ENCODE measurements at regions not wholly inside any gene's neighbourhood (a gene's known extent, or its start where the extent isn't known, plus 50 kb on each side); places are given as distances from the start of the nearest gene placed in this dataset.

GRCh38 chr3:178405531-178405930 lies 130.7 kb upstream of the KCNMB2 start:
- TF ChIP-seq MYC (IDR thresholded peaks at IDR 0.05; ENCODE audit: low read depth, low read length) (no peak), CTCF (IDR thresholded peaks at IDR 0.05; ENCODE audit: low read depth, low read length) (no peak)
